IPS-NIHi7 (cell line): ENCODE measurements at regions not wholly inside any gene's neighbourhood (a gene's known extent, or its start where the extent isn't known, plus 50 kb on each side); places are given as distances from the start of the nearest gene placed in this dataset.

Source experiments
- DNase-seq: peaks from one replicate; pipeline ENCODE4 v3.0.0; 2012; ENCODE audit warnings: mixed read lengths; ENCODE audit errors: extremely low spot score

GRCh38 chr17:54835015-54835414 lies 65.6 kb upstream of the TOM1L1 start:
- DNase-seq, result no peak

GRCh38 chr17:54836723-54837462 lies 63.8 kb upstream of the TOM1L1 start:
- no peak for DNase-seq

GRCh38 chr17:54838651-54839421 lies 61.8 kb upstream of the TOM1L1 start:
- no peak for DNase-seq

- DNase-seq, result no peak
Measured at GRCh38 chr17:54839447-54839846, 61.2 kb upstream of the TOM1L1 start.

- no peak for DNase-seq
Measured at GRCh38 chr17:54840885-54841591, 59.6 kb upstream of the TOM1L1 start.

GRCh38 chr17:54841656-54842055 lies 59.0 kb upstream of the TOM1L1 start:
- DNase-seq, result no peak

- no peak for DNase-seq
Measured at GRCh38 chr17:54844233-54844632, 56.4 kb upstream of the TOM1L1 start.

GRCh38 chr17:54848368-54848987 lies 52.2 kb upstream of the TOM1L1 start:
- DNase-seq, result no peak

GRCh38 chr17:54849660-54850059 lies 51.0 kb upstream of the TOM1L1 start:
- DNase-seq, result no peak
